Ishikawa (cell line): ENCODE measurements at regions not wholly inside any gene's neighbourhood (a gene's known extent, or its start where the extent isn't known, plus 50 kb on each side); places are given as distances from the start of the nearest gene placed in this dataset.

Source experiments
- CEBPB ChIP-seq: IDR thresholded peaks from 2 replicates; pipeline ENCODE4 v1.6.1; 2012
- CREB1 ChIP-seq: IDR thresholded peaks from 2 replicates; pipeline ENCODE4 v1.6.1; 2012; ENCODE audit warnings: low read depth
- EGR1 ChIP-seq: IDR thresholded peaks from 2 replicates; pipeline ENCODE4 v1.6.1; 2012
- EP300 ChIP-seq: IDR thresholded peaks from 2 replicates; pipeline ENCODE4 v1.6.1; 2012; ENCODE audit warnings: borderline replicate concordance
- FOXM1 ChIP-seq: IDR thresholded peaks from 2 replicates; pipeline ENCODE4 v1.6.1; 2012; ENCODE audit warnings: low read depth, borderline replicate concordance
- NFIC ChIP-seq: IDR thresholded peaks from 2 replicates; pipeline ENCODE4 v1.6.1; 2012
- RAD21 ChIP-seq: IDR thresholded peaks from 2 replicates; pipeline ENCODE4 v1.6.1; 2012; ENCODE audit warnings: low read depth
- TAF1 ChIP-seq: IDR thresholded peaks from 2 replicates; pipeline ENCODE4 v1.6.1; 2012; ENCODE audit warnings: low read depth, mild to moderate bottlenecking
- TCF12 ChIP-seq: IDR thresholded peaks from 2 replicates; pipeline ENCODE4 v1.6.1; 2012; ENCODE audit warnings: low read depth
- TEAD4 ChIP-seq: IDR thresholded peaks from 2 replicates; pipeline ENCODE4 v1.6.1; 2012
- YY1 ChIP-seq: IDR thresholded peaks from 2 replicates; pipeline ENCODE4 v1.6.1; 2012; ENCODE audit warnings: low read depth
- ZBTB7A ChIP-seq: IDR thresholded peaks from 2 replicates; pipeline ENCODE4 v1.6.1; 2012; ENCODE audit warnings: low read depth
- TF ChIP-seq, protein P1 (sequence below): IDR thresholded peaks from 2 replicates; pipeline ENCODE4 v1.6.1; 2012
- TF ChIP-seq, protein P2 (sequence below): IDR thresholded peaks from 2 replicates; pipeline ENCODE4 v1.6.1; 2012; ENCODE audit warnings: low read depth, mild to moderate bottlenecking
- TF ChIP-seq, protein P3 (sequence below): IDR thresholded peaks from 2 replicates; pipeline ENCODE4 v1.6.1; 2012

DNA sequence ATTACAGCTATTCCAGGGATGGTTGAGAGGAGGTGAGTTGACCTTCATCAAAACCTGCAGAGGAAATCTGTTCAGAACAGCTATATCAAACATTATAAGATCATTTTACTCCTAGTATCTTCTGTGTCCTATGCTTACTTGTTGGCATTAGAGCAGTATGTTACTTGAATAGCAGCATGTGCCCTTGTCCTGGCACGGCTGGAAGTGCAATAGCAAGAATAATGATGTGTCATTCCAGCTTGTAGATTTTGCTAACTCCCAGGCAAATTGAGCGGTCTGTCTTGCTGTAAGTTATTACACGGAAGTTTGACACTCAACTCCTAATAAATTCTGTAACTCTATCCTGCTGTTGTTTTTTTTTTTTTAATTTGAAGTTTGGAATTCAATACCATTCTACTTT lies 385.5 kb downstream of the TENT5A start:
- no peak for TF ChIP-seq CREB1

DNA sequence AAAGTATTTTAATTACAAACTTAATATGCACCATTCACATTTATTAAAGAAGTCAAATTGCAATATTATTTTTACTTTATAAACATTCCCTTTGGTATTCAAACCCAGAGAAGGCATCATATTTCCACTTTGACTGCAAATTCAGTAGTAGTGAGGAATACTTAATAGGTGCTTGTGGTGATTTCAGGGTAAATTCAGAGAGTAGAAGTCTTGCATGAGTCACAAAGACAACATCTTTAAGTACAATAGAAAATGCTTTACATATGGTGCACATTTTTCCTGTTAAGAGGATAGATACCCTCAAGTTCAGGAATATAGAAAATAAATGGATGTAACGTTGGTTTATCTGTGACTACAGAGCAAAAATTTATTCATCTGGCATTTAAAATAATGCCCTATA lies 390.2 kb downstream of the TENT5A start:
- TF ChIP-seq EP300: no peak

DNA sequence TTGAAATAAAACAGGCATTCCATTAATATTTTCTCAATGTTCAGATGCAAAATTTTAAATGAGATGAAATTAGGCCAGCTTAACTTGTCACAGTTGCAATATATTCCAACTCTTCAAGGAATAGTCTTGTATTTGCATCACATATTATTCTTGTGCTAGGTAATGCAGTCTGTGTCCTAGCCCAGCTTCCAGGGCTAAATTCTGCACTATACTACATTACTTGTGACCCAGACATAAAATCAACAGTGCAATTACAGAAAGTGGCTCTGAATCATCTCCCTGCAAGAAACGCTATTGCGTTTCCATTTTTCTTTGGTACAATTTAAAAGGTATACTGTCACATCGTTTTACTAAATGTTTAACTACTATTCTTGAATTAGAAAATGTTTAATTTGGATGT lies 399.2 kb downstream of the TENT5A start:
- TF ChIP-seq CEBPB (no peak), TAF1 (no peak), CREB1 (no peak), EGR1 (no peak), NFIC (no peak), EP300 (no peak), ZBTB7A (no peak), RAD21 (no peak)
- TF ChIP-seq, protein P1, sequence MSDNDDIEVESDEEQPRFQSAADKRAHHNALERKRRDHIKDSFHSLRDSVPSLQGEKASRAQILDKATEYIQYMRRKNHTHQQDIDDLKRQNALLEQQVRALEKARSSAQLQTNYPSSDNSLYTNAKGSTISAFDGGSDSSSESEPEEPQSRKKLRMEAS: no peak
- TF ChIP-seq, protein P2, sequence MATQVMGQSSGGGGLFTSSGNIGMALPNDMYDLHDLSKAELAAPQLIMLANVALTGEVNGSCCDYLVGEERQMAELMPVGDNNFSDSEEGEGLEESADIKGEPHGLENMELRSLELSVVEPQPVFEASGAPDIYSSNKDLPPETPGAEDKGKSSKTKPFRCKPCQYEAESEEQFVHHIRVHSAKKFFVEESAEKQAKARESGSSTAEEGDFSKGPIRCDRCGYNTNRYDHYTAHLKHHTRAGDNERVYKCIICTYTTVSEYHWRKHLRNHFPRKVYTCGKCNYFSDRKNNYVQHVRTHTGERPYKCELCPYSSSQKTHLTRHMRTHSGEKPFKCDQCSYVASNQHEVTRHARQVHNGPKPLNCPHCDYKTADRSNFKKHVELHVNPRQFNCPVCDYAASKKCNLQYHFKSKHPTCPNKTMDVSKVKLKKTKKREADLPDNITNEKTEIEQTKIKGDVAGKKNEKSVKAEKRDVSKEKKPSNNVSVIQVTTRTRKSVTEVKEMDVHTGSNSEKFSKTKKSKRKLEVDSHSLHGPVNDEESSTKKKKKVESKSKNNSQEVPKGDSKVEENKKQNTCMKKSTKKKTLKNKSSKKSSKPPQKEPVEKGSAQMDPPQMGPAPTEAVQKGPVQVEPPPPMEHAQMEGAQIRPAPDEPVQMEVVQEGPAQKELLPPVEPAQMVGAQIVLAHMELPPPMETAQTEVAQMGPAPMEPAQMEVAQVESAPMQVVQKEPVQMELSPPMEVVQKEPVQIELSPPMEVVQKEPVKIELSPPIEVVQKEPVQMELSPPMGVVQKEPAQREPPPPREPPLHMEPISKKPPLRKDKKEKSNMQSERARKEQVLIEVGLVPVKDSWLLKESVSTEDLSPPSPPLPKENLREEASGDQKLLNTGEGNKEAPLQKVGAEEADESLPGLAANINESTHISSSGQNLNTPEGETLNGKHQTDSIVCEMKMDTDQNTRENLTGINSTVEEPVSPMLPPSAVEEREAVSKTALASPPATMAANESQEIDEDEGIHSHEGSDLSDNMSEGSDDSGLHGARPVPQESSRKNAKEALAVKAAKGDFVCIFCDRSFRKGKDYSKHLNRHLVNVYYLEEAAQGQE: no peak

DNA sequence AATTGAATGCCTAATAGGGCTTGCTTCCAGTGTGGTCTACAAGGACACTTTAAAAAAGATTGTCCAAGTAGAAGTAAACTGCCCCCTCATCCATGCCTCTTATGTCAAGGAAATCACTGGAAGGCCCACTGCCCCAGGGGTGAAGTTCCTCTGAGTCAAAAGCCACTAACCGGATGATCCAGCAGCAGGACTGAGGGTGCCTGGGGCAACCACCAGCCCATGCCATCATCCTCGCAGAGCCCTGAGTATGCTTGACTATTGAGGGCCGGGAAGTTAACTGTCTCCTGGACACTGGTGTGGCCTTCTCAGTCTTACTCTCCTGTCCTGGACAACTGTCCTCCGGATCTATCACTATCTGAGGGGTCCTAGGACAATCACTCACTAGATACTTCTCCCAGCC lies 411.5 kb downstream of the TENT5A start:
- TF ChIP-seq CREB1: no peak
- TF ChIP-seq, protein P3, sequence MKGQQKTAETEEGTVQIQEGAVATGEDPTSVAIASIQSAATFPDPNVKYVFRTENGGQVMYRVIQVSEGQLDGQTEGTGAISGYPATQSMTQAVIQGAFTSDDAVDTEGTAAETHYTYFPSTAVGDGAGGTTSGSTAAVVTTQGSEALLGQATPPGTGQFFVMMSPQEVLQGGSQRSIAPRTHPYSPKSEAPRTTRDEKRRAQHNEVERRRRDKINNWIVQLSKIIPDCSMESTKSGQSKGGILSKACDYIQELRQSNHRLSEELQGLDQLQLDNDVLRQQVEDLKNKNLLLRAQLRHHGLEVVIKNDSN: no peak

DNA sequence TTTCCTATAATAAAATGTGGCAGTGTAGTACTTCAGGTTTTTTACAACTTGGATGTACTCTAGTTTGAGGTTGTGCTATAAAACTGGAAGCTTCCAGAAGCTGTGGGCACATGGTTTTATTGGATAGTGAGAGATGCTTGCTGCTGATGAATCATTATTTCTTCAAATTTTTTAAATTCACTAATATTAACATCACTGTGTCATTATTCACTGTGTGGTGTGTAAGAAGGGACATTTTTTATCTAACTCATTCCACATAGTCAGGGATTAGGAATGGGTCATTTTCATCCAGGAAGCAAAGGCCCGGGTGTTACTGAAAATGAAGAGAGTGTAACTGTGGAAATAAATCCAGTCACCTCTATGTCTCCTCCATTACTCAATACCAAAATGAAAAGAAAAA lies 421.0 kb downstream of the TENT5A start:
- TF ChIP-seq TAF1: no peak
- TF ChIP-seq NFIC: no peak
- no peak for TF ChIP-seq FOXM1
- TF ChIP-seq ZBTB7A: no peak
- TF ChIP-seq EP300: no peak
- TF ChIP-seq RAD21: no peak
- TF ChIP-seq YY1: no peak
- no peak for TF ChIP-seq TEAD4
- no peak for TF ChIP-seq EGR1
- TF ChIP-seq CEBPB: no peak
- TF ChIP-seq, protein P1: no peak
- TF ChIP-seq, protein P3: no peak
- no peak for TF ChIP-seq TCF12
- TF ChIP-seq CREB1: no peak
- TF ChIP-seq, protein P2: no peak

DNA sequence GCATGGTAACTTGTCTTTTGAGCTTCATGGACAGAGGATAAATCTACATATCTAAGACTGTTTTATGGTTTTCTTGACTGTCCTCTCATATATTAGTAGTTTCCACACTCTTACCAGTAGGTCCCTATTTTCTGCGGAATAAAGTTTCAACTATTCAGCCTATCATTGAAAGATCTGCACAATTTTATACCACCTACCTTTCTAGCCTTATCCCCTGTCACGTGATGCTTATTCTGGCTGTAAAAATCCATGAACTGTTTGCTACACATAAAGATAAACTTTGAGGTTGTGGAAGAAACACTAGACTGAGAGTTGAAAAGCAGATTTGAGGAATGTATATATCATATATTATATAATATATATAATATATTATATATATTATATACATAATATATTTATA lies 423.8 kb downstream of the TENT5A start:
- TF ChIP-seq, protein P1: no peak
- TF ChIP-seq ZBTB7A (no peak), TAF1 (no peak), YY1 (no peak)

DNA sequence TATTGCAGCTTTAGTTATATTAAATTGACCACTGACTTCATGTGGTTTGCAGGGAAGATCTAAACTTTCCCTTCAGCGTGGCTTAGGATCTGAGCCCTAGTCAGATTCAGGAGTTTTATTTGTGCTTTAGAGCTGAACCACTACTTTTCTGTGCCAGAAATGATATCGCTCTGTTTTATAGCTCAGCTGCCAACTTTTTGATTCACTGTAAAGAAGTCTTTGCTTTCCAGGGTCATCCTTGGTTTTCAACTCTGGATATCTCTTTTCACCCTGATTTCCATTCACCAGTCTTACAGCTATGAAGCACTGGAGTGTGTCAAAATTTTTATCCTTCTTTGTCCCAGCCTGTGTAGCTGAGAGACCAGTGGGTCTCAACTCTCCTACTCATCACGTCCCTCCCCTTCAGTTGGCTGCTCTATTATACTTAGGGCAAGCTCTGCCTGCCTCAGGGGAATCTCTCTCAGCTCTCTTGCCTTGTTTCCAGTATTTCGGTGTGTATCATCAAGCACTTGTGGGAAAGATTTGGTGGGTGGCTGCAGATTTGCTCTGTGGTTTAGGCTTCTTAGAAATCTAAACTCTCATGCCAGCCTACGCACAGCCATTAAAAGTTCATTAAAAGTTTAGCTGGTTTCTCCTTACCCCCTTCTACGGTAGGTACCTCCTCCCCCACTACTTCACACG lies 425.5 kb downstream of the TENT5A start:
- TF ChIP-seq CREB1 (no peak), YY1 (no peak), EP300 (no peak)
- TF ChIP-seq, protein P1: no peak
